C4-2B (cell line): ENCODE measurements at regions not wholly inside any gene's neighbourhood (a gene's known extent, or its start where the extent isn't known, plus 50 kb on each side); places are given as distances from the start of the nearest gene placed in this dataset.

Experiments
- CTCF ChIP-seq: fragments of 450-650 bp; conservative IDR thresholded peaks from 2 replicates; pipeline ENCODE4 v1.5.1; 2017; ENCODE audit warnings: mild to moderate bottlenecking
- ZFX ChIP-seq: fragments of 450-650 bp; IDR thresholded peaks from 2 replicates; pipeline ENCODE4 v1.6.1; 2017

DNA sequence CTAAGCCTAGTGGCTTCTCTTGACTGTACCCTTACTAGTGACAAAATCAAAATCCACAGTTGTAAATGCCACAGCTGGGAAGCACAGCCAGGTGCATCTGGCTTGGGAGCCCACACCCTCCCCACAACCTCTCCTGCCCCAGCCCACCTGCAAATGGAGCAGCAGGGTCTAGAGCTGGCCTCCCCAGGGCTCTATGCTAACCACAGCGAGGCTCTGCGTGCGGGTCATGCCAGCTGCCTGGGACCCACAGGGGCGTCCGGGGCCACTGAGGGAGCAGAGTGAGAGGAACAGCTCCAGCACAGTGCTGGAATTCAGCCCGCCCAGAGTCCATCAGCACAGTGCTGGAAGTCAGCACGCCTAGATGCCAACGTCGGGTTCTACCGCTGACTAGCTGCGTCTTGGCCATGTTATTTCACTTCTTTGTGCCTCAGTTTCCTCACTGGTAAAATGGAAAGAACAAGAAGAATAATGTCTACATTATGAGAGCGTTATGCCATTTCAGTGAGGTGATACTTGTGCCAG is 109.1 kb upstream of the ID2 start:
- TF ChIP-seq CTCF = no peak
- TF ChIP-seq ZFX = no peak
